Progenitor cell of endocrine pancreas (in vitro differentiated cells): ENCODE measurements at regions not wholly inside any gene's neighbourhood (a gene's known extent, or its start where the extent isn't known, plus 50 kb on each side); places are given as distances from the start of the nearest gene placed in this dataset.
A peak's percentile ranks its signal among the peaks of the same experiment; 100 is the strongest.

ENCODE experiments used
- DNase-seq: peaks from one replicate; pipeline ENCODE4 v3.0.0; 2021; ENCODE audit warnings: low spot score; ENCODE audit not compliant: unreplicated experiment
- H3K27ac Mint-ChIP-seq: 2 replicates; pipeline ENCODE4 v1.8.0; 2021; ENCODE audit warnings: mild to moderate bottlenecking, moderate library complexity, mixed read lengths
- H3K27me3 Mint-ChIP-seq: 2 replicates; pipeline ENCODE4 v1.8.0; 2021; ENCODE audit warnings: mixed read lengths
- H3K36me3 Mint-ChIP-seq: 2 replicates; pipeline ENCODE4 v1.8.0; 2022; ENCODE audit warnings: mixed read lengths; ENCODE audit not compliant: insufficient read depth
- H3K4me1 Mint-ChIP-seq: 2 replicates; pipeline ENCODE4 v1.8.0; 2021; ENCODE audit warnings: low read depth, mixed read lengths
- H3K4me3 Mint-ChIP-seq: 2 replicates; pipeline ENCODE4 v1.8.0; 2021; ENCODE audit warnings: low read depth, mild to moderate bottlenecking, moderate library complexity, mixed read lengths
- H3K9me3 Mint-ChIP-seq: 2 replicates; pipeline ENCODE4 v1.8.0; 2021; ENCODE audit warnings: low read depth, mixed read lengths
- TF ChIP-seq, protein P1 (sequence below): fragments of 200-600 bp; sonication (generic); IDR thresholded peaks from one replicate; pipeline ENCODE4 v1.5.0; 2021; ENCODE audit warnings: antibody characterized with exemption, mild to moderate bottlenecking; ENCODE audit not compliant: unreplicated experiment

DNA sequence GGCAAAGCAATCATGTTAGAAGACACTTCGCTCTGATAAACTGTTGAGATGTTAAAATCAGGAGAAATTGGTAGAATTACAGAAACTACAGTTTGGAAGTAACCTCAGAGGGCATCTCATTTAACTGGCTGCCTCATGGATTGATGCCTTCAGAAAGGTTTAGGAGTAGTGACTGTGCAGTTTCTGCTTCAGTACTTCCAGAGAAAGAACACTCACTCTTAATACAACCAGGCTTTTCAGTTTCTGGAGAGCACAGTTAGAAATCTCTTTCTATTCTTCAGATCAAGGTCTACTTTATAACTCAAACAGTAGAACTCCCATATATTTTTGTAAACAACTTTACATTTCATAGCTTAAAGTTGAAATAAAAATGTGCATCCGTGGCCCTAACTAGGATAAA lies 1358.9 kb upstream of the LRRTM3 start:
- Mint-ChIP-seq H3K27ac (no peak overlapping the region), H3K27me3 (no peaks in the 10 kb centered on the region), H3K4me1 (peaks cover 10% of the 10 kb centered on the region), H3K9me3 (peaks cover 6% of the 10 kb centered on the region), H3K4me3 (no peak overlapping the region), H3K36me3 (no peaks in the 10 kb centered on the region)
- no peak for DNase-seq
- TF ChIP-seq, protein P1, sequence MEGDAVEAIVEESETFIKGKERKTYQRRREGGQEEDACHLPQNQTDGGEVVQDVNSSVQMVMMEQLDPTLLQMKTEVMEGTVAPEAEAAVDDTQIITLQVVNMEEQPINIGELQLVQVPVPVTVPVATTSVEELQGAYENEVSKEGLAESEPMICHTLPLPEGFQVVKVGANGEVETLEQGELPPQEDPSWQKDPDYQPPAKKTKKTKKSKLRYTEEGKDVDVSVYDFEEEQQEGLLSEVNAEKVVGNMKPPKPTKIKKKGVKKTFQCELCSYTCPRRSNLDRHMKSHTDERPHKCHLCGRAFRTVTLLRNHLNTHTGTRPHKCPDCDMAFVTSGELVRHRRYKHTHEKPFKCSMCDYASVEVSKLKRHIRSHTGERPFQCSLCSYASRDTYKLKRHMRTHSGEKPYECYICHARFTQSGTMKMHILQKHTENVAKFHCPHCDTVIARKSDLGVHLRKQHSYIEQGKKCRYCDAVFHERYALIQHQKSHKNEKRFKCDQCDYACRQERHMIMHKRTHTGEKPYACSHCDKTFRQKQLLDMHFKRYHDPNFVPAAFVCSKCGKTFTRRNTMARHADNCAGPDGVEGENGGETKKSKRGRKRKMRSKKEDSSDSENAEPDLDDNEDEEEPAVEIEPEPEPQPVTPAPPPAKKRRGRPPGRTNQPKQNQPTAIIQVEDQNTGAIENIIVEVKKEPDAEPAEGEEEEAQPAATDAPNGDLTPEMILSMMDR, result no peak

DNA sequence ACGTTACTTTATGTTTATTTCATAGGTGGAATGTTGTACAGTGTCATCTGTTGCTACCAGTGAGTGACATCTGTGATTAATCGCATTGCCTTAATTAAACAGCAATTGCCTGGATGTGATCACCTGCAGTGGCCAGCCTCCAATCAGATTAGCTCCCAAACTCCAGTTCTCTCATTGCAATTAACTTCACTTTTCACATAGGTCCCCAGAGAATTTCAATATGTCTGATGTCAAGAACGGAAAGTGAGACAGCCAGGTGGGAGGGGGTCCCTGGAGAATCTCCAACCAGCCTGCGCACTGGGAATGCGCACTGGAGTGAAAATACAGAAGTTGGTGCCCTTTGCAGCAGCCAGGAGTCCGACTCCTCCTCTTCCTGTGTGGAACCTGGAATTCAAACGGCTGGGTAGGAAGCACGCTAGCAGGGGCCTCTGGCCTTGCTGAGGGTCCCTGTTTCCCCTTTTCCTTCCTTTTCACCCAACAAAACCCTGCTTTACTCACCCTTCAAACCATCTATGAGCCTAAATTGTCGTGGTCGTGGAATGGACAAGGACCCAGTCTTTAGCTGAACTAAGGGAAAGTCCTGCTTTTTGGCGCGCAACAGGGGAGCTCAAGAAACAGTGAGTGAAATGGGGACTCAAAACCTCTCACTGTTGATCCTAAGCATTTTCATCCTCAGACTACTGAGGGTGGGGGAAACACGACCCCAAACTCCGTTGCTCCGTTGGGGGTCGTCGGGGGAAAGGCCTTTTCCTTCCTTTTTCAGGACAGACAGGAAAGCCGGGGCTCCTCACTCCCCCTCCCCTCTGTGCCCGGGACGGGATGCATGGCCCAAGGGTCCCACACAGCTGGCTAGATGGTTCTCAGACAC lies 1355.5 kb upstream of the LRRTM3 start:
- Mint-ChIP-seq H3K4me1 (peaks cover 10% of the 10 kb centered on the region), H3K36me3 (peaks cover 4% of the 10 kb centered on the region), H3K27me3 (no peaks in the 10 kb centered on the region), H3K4me3 (peak overlapping the region; percentile 93), H3K27ac (peak overlapping the region; percentile 99), H3K9me3 (no peaks in the 10 kb centered on the region)
- peak; percentile 51 for DNase-seq
- TF ChIP-seq, protein P1, result no peak

DNA sequence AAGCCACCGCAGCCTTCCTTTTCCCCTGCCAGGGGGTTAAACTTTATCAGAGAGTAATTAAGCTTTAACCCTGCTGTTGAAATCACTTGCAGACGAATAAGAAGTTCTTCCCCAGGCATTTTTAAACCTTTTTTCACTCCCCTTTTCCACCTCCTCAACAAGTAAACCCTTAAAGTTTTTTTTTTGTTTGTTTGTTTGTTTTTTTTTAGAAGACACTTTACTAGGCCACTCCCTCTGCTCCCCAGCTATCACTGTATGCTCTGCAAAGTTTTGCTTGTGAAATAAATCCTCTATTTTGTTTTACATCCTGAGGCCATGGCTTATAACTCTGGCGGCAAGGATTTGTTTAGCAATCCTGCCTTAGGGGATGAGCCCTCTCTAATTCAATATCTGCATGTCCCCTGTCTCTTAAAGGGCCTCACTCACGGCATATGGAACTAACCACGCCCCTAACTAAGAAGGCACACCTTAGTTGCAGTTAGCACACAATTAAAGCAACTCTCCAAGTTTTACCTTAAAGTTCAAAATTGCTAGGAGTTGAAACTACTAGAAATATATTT lies 1354.7 kb upstream of the LRRTM3 start:
- no peak for DNase-seq
- H3K36me3 Mint-ChIP-seq, result peaks cover 4% of the 10 kb centered on the region
- peaks cover 10% of the 10 kb centered on the region for H3K4me1 Mint-ChIP-seq
- TF ChIP-seq, protein P1, result no peak
- peak overlapping the region; percentile 99 for H3K27ac Mint-ChIP-seq
- H3K4me3 Mint-ChIP-seq, result peak overlapping the region; percentile 93
- H3K9me3 Mint-ChIP-seq, result no peaks in the 10 kb centered on the region
- no peaks in the 10 kb centered on the region for H3K27me3 Mint-ChIP-seq

DNA sequence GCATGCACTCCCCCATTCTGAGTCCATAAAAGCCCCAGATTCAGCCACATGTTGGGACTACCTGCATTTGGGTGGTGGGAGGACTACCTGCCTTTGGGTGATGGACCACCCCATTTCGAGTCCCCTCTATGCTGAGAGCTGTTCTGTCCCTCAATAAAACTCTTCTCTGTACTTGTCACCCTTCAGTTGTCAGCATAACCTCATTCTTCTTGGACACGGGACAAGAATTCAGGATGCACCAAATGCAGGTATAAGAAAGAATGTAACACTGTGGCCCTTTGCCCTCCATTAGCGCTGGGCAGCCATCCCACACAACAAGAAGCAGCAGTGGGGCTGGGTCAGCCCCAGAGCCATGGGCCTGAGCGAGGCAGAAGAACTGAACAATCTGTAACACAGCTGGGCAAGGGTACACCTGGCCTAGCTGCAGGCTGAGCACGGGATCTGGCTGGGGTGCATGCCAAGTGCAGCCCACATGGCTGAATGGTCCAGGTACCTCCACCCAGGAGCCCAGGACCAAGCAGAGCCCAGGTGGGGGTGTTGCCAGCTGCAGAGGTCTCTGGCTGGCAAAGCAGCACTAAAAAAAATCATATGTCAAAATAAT lies 1344.3 kb upstream of the LRRTM3 start:
- H3K27ac Mint-ChIP-seq, result no peak overlapping the region
- no peaks in the 10 kb centered on the region for H3K4me1 Mint-ChIP-seq
- H3K4me3 Mint-ChIP-seq, result no peak overlapping the region
- no peaks in the 10 kb centered on the region for H3K27me3 Mint-ChIP-seq
- no peak for DNase-seq
- H3K36me3 Mint-ChIP-seq, result peaks cover 39% of the 10 kb centered on the region
- peaks cover 36% of the 10 kb centered on the region for H3K9me3 Mint-ChIP-seq
- TF ChIP-seq, protein P1, result no peak

DNA sequence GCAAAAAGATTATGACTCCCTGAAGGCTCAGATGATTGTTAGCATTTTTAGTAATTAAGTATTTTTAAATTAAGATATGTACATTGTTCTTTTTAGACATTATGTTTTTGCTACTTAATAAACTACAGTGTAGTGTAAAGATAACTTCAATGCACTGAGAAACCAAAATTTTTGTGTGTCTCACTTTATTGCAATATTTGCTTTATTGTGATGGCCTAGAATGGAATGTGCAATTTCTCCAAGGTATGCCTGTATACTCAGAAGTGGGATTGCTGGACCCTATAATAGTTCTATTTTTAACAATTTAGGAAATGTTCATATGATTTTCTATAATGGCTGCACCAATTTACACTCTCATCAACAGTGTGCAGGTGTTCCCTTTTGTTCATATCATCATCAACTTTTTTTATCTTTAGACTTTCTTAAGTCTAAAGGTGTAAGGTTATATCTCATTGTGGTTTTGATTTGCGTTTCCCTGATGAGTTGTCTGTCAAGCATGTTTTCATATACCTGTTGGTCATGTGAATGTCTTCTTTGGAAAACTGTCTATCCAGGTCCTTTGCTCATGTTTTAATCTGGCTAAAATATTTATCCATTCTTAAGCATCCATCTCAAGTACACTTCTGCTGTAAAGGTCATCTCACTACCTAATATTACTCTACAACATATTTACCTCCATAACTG lies 1323.5 kb upstream of the LRRTM3 start:
- Mint-ChIP-seq H3K4me1 (no peaks in the 10 kb centered on the region), H3K4me3 (no peak overlapping the region), H3K9me3 (peaks cover 6% of the 10 kb centered on the region), H3K27me3 (no peaks in the 10 kb centered on the region), H3K27ac (no peak overlapping the region), H3K36me3 (peaks cover 21% of the 10 kb centered on the region)
- TF ChIP-seq, protein P1, result no peak
- DNase-seq, result no peak
